Kidney glomerular epithelial cell (primary cell): ENCODE measurements at regions not wholly inside any gene's neighbourhood (a gene's known extent, or its start where the extent isn't known, plus 50 kb on each side); places are given as distances from the start of the nearest gene placed in this dataset.

Experiments
- DNase-seq: peaks from one replicate; lab custom pipeline; 2025; lab: John Stamatoyannopoulos, UW

- no peak for DNase-seq
Measured at GRCh38 chr6:19153270-19153980, 683.7 kb upstream of the ID4 start.

GRCh38 chr6:19153981-19154295 lies 683.2 kb upstream of the ID4 start:
- DNase-seq: no peak

GRCh38 chr6:19156443-19156842 lies 680.7 kb upstream of the ID4 start:
- DNase-seq: no peak

- peak; percentile 49 for DNase-seq
Measured at GRCh38 chr6:19157486-19157885, 679.7 kb upstream of the ID4 start.

- no peak for DNase-seq
Measured at GRCh38 chr6:19158586-19158985, 678.6 kb upstream of the ID4 start.

GRCh38 chr6:19159089-19159488 lies 678.1 kb upstream of the ID4 start:
- DNase-seq: peak; percentile 55

- DNase-seq: no peak
Measured at GRCh38 chr6:19159561-19159960, 677.6 kb upstream of the ID4 start.

- no peak for DNase-seq
Measured at GRCh38 chr6:19160081-19160730, 677.0 kb upstream of the ID4 start.

- no peak for DNase-seq
Measured at GRCh38 chr6:19167251-19167650, 669.9 kb upstream of the ID4 start.

GRCh38 chr6:19169366-19169765 lies 667.8 kb upstream of the ID4 start:
- no peak for DNase-seq

GRCh38 chr6:19175023-19175422 lies 662.1 kb upstream of the ID4 start:
- no peak for DNase-seq

GRCh38 chr6:19180348-19181072 lies 656.7 kb upstream of the ID4 start:
- no peak for DNase-seq

GRCh38 chr6:19181211-19181610 lies 656.0 kb upstream of the ID4 start:
- no peak for DNase-seq

- no peak for DNase-seq
Measured at GRCh38 chr6:19193624-19194023, 643.5 kb upstream of the ID4 start.

- peak; percentile 0 for DNase-seq
Measured at GRCh38 chr6:19204445-19204844, 632.7 kb upstream of the ID4 start.

GRCh38 chr6:19205076-19205475 lies 632.1 kb upstream of the ID4 start:
- no peak for DNase-seq

- no peak for DNase-seq
Measured at GRCh38 chr6:19209202-19209601, 628.0 kb upstream of the ID4 start.

GRCh38 chr6:19210849-19211590 lies 626.1 kb upstream of the ID4 start:
- no peak for DNase-seq

GRCh38 chr6:19214231-19214630 lies 622.9 kb upstream of the ID4 start:
- no peak for DNase-seq

- DNase-seq: no peak
Measured at GRCh38 chr6:19219931-19220330, 617.2 kb upstream of the ID4 start.

- DNase-seq: no peak
Measured at GRCh38 chr6:19231878-19232561, 605.1 kb upstream of the ID4 start.

GRCh38 chr6:19245656-19246055 lies 591.5 kb upstream of the ID4 start:
- no peak for DNase-seq
